ENCODE measurements at regions not wholly inside any gene's neighbourhood (a gene's known extent, or its start where the extent isn't known, plus 50 kb on each side); places are given as distances from the start of the nearest gene placed in this dataset.

DNA sequence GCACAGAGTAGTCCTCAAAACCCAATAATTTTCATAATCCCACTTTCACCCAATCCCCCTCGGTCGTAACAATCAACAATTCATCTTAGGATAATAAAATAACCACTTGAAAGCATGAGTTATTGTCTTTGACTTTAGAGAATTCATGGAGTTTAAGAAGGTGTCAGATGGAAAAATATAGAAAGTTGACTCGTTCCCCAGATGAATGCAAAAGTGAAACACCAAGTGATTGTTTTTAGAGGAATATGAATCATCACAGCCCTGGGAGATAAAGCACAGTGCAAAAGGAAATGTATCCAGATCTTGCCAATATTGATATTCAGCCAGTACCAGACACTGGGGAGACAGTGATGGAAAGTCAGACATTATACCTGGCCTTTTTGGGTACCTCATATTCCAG lies 860.5 kb downstream of the DHX35 start:
- no peak overlapping the region for H3K4me2 ChIP-seq (ENCODE audit: low read length)

DNA sequence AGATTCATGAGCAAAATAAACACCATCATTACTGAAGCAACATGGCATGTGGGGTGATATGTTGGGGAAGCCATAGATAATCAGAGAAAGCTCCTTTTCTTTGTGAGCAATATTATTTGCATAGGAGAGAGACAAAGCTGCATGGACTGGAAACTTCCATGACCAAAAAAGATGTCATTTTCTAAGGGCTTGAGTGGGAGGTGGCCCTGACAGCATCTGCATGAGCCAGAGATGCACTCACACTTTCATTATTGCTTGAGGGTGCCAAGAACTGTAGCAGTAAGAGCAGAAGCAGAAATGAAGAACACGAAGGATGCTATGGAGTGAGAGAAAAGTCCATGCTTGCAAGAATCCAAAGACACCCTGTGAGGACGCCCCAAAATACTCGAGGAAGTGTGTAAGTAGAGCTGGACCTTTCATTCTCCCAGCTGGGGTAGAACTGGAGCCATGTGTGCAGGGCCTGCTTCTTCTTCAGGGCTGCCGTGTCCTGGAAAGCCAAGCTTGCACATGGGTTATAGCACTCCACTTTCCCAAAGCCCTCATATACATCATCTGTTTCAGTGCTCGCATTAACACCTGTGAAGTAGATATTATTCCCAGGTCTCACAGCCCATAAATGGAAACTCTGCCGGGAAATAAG lies 851.2 kb downstream of the DHX35 start:
- Histone ChIP-seq H4K20me1 (ENCODE audit: insufficient read depth, low read length) (no peaks in the 10 kb centered on the region), H3K9me3 (ENCODE audit: insufficient read depth, low read length) (no peaks in the 10 kb centered on the region)
- no peak for TF ChIP-seq EZH2phosphoT487 (IDR thresholded peaks at IDR 0.05; ENCODE audit: low read depth)
- TF ChIP-seq, protein P1, sequence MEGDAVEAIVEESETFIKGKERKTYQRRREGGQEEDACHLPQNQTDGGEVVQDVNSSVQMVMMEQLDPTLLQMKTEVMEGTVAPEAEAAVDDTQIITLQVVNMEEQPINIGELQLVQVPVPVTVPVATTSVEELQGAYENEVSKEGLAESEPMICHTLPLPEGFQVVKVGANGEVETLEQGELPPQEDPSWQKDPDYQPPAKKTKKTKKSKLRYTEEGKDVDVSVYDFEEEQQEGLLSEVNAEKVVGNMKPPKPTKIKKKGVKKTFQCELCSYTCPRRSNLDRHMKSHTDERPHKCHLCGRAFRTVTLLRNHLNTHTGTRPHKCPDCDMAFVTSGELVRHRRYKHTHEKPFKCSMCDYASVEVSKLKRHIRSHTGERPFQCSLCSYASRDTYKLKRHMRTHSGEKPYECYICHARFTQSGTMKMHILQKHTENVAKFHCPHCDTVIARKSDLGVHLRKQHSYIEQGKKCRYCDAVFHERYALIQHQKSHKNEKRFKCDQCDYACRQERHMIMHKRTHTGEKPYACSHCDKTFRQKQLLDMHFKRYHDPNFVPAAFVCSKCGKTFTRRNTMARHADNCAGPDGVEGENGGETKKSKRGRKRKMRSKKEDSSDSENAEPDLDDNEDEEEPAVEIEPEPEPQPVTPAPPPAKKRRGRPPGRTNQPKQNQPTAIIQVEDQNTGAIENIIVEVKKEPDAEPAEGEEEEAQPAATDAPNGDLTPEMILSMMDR (IDR thresholded peaks at IDR 0.05; ENCODE audit: low read depth, low read length) = no peak

More for the DNA sequence above, 860.5 kb downstream of the DHX35 start:
- H3K4me1 ChIP-seq (ENCODE audit: low read length) = peaks cover 28% of the 10 kb centered on the region
- H2AFZ ChIP-seq (ENCODE audit: low read depth, low read length) = no peak overlapping the region
- no peaks in the 10 kb centered on the region for H3K27me3 ChIP-seq (ENCODE audit: low read depth, low read length)
- H3K36me3 ChIP-seq (replicated peaks; ENCODE audit: low read depth, low read length) = peaks cover 17% of the 10 kb centered on the region
- peaks cover 7% of the 10 kb centered on the region; the same call in 1 of the 2 replicates for H3K9me3 ChIP-seq (ENCODE audit: insufficient read depth, low read length)
- H4K20me1 ChIP-seq (ENCODE audit: insufficient read depth, low read length) = no peaks in the 10 kb centered on the region
- no peaks in the 10 kb centered on the region for H3K79me2 ChIP-seq (ENCODE audit: low read length)
- no peak overlapping the region for H3K9ac ChIP-seq (ENCODE audit: low read length)
- H3K4me3 ChIP-seq (ENCODE audit: low read length) = no peak overlapping the region
- H3K27ac ChIP-seq (ENCODE audit: low read length) = no peak overlapping the region
- no peak for TF ChIP-seq EZH2phosphoT487 (IDR thresholded peaks at IDR 0.05; ENCODE audit: low read depth)

DNA sequence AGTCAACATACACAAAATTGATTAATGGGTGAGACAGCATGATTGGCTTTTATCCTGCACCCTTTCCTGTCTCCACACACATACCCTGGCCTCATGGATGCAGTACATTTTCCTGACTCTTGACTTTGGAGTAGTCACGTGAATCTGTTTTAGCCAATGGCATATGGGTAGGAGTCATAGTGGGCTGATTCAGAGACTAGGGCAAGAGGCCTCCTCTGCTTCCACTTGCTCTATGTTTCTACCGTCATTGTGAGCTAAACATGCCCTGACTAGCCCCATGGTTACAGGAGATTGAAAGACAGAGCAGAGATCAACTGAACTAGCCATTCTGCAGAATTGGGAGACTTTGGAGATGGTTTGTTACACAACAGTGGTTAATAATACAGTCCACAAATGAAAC lies 850.0 kb downstream of the DHX35 start:
- no peaks in the 10 kb centered on the region for H3K27me3 ChIP-seq (ENCODE audit: low read depth, low read length)

More for the DNA sequence above, 851.2 kb downstream of the DHX35 start:
- Histone ChIP-seq H3K4me1 (ENCODE audit: low read length) (no peaks in the 10 kb centered on the region), H3K4me2 (ENCODE audit: low read length) (no peak overlapping the region), H3K9ac (ENCODE audit: low read length) (no peak overlapping the region), H2AFZ (ENCODE audit: low read depth, low read length) (no peak overlapping the region), H3K4me3 (ENCODE audit: low read length) (no peak overlapping the region), H3K27me3 (ENCODE audit: low read depth, low read length) (no peaks in the 10 kb centered on the region), H3K36me3 (replicated peaks; ENCODE audit: low read depth, low read length) (no peaks in the 10 kb centered on the region), H3K79me2 (ENCODE audit: low read length) (no peaks in the 10 kb centered on the region), H3K27ac (ENCODE audit: low read length) (no peak overlapping the region)

DNA sequence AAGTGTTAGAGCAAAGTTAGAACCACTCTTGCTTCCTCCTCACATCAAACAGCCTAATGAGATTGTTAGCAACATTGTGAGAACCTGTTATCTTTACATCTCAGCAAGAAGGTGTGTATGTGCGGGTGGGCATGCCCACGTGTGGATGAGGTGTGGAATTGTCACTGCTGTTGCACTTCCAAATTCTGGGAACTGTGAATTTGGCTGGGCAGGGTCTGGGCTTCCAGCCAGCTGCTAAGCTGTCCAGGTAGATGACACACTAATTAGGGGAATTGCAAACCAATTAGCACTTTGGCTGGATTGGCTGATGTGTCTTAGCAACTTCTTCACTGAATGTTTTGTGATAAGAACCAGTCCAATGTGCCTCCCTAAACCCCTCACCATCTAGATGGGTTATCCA lies 848.2 kb downstream of the DHX35 start:
- TF ChIP-seq EZH2phosphoT487 (IDR thresholded peaks at IDR 0.05; ENCODE audit: low read depth) = no peak
- TF ChIP-seq, protein P1 (IDR thresholded peaks at IDR 0.05; ENCODE audit: low read depth, low read length) = no peak
- H3K9ac ChIP-seq (ENCODE audit: low read length) = no peak overlapping the region
- no peak overlapping the region for H3K4me3 ChIP-seq (ENCODE audit: low read length)
- H3K4me1 ChIP-seq (ENCODE audit: low read length) = no peaks in the 10 kb centered on the region
- no peaks in the 10 kb centered on the region for H3K36me3 ChIP-seq (replicated peaks; ENCODE audit: low read depth, low read length)
- H3K27ac ChIP-seq (ENCODE audit: low read length) = no peak overlapping the region
- no peak overlapping the region for H2AFZ ChIP-seq (ENCODE audit: low read depth, low read length)
- H3K9me3 ChIP-seq (ENCODE audit: insufficient read depth, low read length) = no peaks in the 10 kb centered on the region
- H3K27me3 ChIP-seq (ENCODE audit: low read depth, low read length) = no peaks in the 10 kb centered on the region
- no peaks in the 10 kb centered on the region for H4K20me1 ChIP-seq (ENCODE audit: insufficient read depth, low read length)
- no peak overlapping the region for H3K4me2 ChIP-seq (ENCODE audit: low read length)
- no peaks in the 10 kb centered on the region for H3K79me2 ChIP-seq (ENCODE audit: low read length)

More for the DNA sequence above, 850.0 kb downstream of the DHX35 start:
- Histone ChIP-seq H3K79me2 (ENCODE audit: low read length) (no peaks in the 10 kb centered on the region), H3K36me3 (replicated peaks; ENCODE audit: low read depth, low read length) (no peaks in the 10 kb centered on the region), H3K4me1 (ENCODE audit: low read length) (no peaks in the 10 kb centered on the region), H3K9ac (ENCODE audit: low read length) (no peak overlapping the region), H2AFZ (ENCODE audit: low read depth, low read length) (no peak overlapping the region), H4K20me1 (ENCODE audit: insufficient read depth, low read length) (no peaks in the 10 kb centered on the region), H3K27ac (ENCODE audit: low read length) (no peak overlapping the region), H3K4me2 (ENCODE audit: low read length) (no peak overlapping the region), H3K9me3 (ENCODE audit: insufficient read depth, low read length) (no peaks in the 10 kb centered on the region), H3K4me3 (ENCODE audit: low read length) (no peak overlapping the region)
- TF ChIP-seq, protein P1 (IDR thresholded peaks at IDR 0.05; ENCODE audit: low read depth, low read length) = no peak
- no peak for TF ChIP-seq EZH2phosphoT487 (IDR thresholded peaks at IDR 0.05; ENCODE audit: low read depth)
